Neuron (in vitro differentiated cells): ENCODE measurements at regions not wholly inside any gene's neighbourhood (a gene's known extent, or its start where the extent isn't known, plus 50 kb on each side); places are given as distances from the start of the nearest gene placed in this dataset.

Experiments
- H2AFZ ChIP-seq: one replicate; pipeline ENCODE4 v1.6.1; 2013; ENCODE audit warnings: low read depth, mild to moderate bottlenecking, inconsistent platforms, low read length, moderate library complexity
- H3K27me3 ChIP-seq: one replicate; pipeline ENCODE4 v1.6.1; 2013; ENCODE audit warnings: low read length; ENCODE audit not compliant: insufficient read depth
- H3K36me3 ChIP-seq: one replicate; pipeline ENCODE4 v1.6.1; 2013; ENCODE audit warnings: low read length; ENCODE audit not compliant: insufficient read depth
- H3K4me1 ChIP-seq: one replicate; pipeline ENCODE4 v1.6.1; 2013; ENCODE audit warnings: low read length; ENCODE audit not compliant: insufficient read depth
- H3K4me3 ChIP-seq: 2 replicates; pipeline ENCODE4 v1.5.1; 2013; ENCODE audit warnings: mild to moderate bottlenecking, low read length, moderate library complexity
- H3K9me3 ChIP-seq: one replicate; pipeline ENCODE4 v1.6.1; 2013; ENCODE audit warnings: low read length

DNA sequence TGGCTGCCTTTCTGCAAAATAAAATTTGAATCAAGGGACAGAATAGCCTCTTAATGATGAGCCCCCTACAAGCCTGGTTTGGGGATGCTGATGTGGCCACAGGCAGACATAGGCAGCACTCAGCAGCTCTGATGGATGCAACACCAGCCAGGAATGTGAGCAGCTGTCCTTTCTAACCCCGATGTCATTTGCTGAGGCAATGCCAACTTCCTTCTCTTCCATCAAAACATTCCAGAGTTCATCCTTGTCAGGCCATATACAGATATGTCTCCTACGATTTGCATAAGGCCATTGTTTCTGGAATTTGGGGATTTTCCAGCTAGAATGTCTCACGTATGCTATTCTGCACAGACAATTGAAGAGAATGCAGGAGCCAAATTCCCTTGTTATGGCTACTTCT, 52.1 kb upstream of the MYOCD start:
- Histone ChIP-seq H3K27me3 (no peaks in the 10 kb centered on the region), H3K9me3 (no peaks in the 10 kb centered on the region), H3K4me3 (no peak overlapping the region), H2AFZ (no peak overlapping the region), H3K36me3 (no peaks in the 10 kb centered on the region), H3K4me1 (no peaks in the 10 kb centered on the region)
